H1 (cell line): ENCODE measurements at regions not wholly inside any gene's neighbourhood (a gene's known extent, or its start where the extent isn't known, plus 50 kb on each side); places are given as distances from the start of the nearest gene placed in this dataset.

ENCODE experiments used
- CTCF ChIP-seq, 3 experiments: IDR thresholded peaks; 1 replicate in 2 of 3; 2 replicates in 1 of 3; pipeline versions ENCODE4 v1.5.1 to v1.6.1; 2011; ENCODE audit warnings: low read length in 3 of 3, mild to moderate bottlenecking in 3 of 3, inconsistent platforms in 2 of 3, low read depth in 1 of 3, moderate library complexity in 1 of 3; ENCODE audit not compliant: insufficient read depth in 1 of 3; ENCODE audit errors: control extremely low read depth in 1 of 3
- MAFK ChIP-seq: IDR thresholded peaks from 2 replicates; pipeline ENCODE4 v1.6.1; 2012; ENCODE audit warnings: low read depth, mild to moderate bottlenecking, improper control_type of control experiment, low read length
- SP4 ChIP-seq: IDR thresholded peaks from 2 replicates; pipeline ENCODE4 v1.6.1; 2012; ENCODE audit warnings: low read length, inconsistent platforms

GRCh38 chr2:8028036-8028435 is 653.8 kb upstream of the ID2 start (continued):
- TF ChIP-seq CTCF (IDR thresholded peaks at IDR 0.05; ENCODE audit: control extremely low read depth in 1 of 3, insufficient read depth in 1 of 3, low read depth in 1 of 3, low read length in 3 of 3) (no peak), MAFK (no peak), SP4 (no peak)
